GM21423 (cell line): ENCODE measurements at regions not wholly inside any gene's neighbourhood (a gene's known extent, or its start where the extent isn't known, plus 50 kb on each side); places are given as distances from the start of the nearest gene placed in this dataset.
"Not testable (repeated sequence)": the region's sequence is repeated elsewhere in the genome, so short reads cannot be mapped to it uniquely, and the experiment has no call there.

Source experiments
- ATAC-seq: cut with Tn5 transposase; IDR thresholded peaks from one replicate; pipeline ENCODE4 v1.9.1; 2021; ENCODE audit warnings: mild to moderate bottlenecking, moderate library complexity; ENCODE audit not compliant: unreplicated experiment

- no peak for ATAC-seq
These were observed 91.3 kb downstream of the MFAP3L start for GRCh38 chr4:169934794-169935429.

- ATAC-seq = no peak
These were observed 92.7 kb downstream of the MFAP3L start for GRCh38 chr4:169933531-169933930.

GRCh38 chr4:169931964-169932363 lies 94.2 kb downstream of the MFAP3L start:
- no peak for ATAC-seq

- not testable (repeated sequence) for ATAC-seq
These were observed 95.4 kb downstream of the MFAP3L start for GRCh38 chr4:169930755-169931154.

GRCh38 chr4:169927280-169927679 lies 98.9 kb downstream of the MFAP3L start:
- ATAC-seq = no peak

GRCh38 chr4:169925678-169926077 lies 100.5 kb downstream of the MFAP3L start:
- ATAC-seq = no peak

- no peak for ATAC-seq
These were observed 103.4 kb downstream of the MFAP3L start for GRCh38 chr4:169922632-169923276.

- no peak for ATAC-seq
These were observed 104.5 kb downstream of the MFAP3L start for GRCh38 chr4:169921732-169922131.

- no peak for ATAC-seq
These were observed 105.0 kb downstream of the MFAP3L start for GRCh38 chr4:169921237-169921636.

- ATAC-seq = not testable (repeated sequence)
These were observed 106.7 kb downstream of the MFAP3L start for GRCh38 chr4:169919194-169920124.

GRCh38 chr4:169915545-169915944 lies 110.7 kb downstream of the MFAP3L start:
- ATAC-seq = no peak

- ATAC-seq = no peak
These were observed 111.3 kb downstream of the MFAP3L start for GRCh38 chr4:169914866-169915265.

- no peak for ATAC-seq
These were observed 113.2 kb downstream of the MFAP3L start for GRCh38 chr4:169912996-169913395.

GRCh38 chr4:169909897-169910296 lies 116.3 kb downstream of the MFAP3L start:
- no peak for ATAC-seq

GRCh38 chr4:169909479-169909878 lies 116.7 kb downstream of the MFAP3L start:
- ATAC-seq = no peak

GRCh38 chr4:169907705-169908104 lies 118.5 kb downstream of the MFAP3L start:
- no peak for ATAC-seq

GRCh38 chr4:169906821-169907220 lies 119.4 kb downstream of the MFAP3L start:
- no peak for ATAC-seq

- no peak for ATAC-seq
These were observed 120.1 kb downstream of the MFAP3L start for GRCh38 chr4:169906104-169906503.

- ATAC-seq = no peak
These were observed 123.4 kb downstream of the MFAP3L start for GRCh38 chr4:169902658-169903345.

GRCh38 chr4:169900241-169900845 lies 125.9 kb downstream of the MFAP3L start:
- no peak for ATAC-seq

- ATAC-seq = no peak
These were observed 126.9 kb downstream of the MFAP3L start for GRCh38 chr4:169899295-169899694.
